ENCODE measurements at regions not wholly inside any gene's neighbourhood (a gene's known extent, or its start where the extent isn't known, plus 50 kb on each side); places are given as distances from the start of the nearest gene placed in this dataset.

DNA sequence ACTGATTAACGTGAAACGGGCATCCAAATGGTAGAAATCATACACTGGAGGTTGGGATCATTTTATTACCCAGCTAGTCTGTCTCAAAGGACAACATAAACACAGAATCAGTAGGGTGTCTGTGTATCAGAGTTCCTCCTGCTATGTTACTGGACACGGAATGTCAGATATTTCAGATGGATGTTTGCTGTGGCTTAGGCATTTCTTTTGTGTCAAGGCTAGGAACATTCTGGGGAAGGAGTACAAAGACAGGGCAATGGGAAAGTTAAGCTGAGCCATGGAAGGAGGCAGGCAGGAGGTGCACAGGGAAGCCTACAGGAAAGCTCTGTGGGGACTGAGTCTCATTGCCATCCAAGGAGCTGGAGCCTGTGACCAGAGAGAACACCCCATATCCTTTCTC lies 254.6 kb downstream of the C12orf75 start:
- H3K9me3 ChIP-seq (ENCODE audit: severe bottlenecking), result no peaks in the 10 kb centered on the region
- H3K27ac ChIP-seq, result no peak overlapping the region
- H3K27me3 ChIP-seq (ENCODE audit: insufficient read depth, low read depth, severe bottlenecking), result no peaks in the 10 kb centered on the region
- DNase-seq, result no peak
- TF ChIP-seq, protein P1, sequence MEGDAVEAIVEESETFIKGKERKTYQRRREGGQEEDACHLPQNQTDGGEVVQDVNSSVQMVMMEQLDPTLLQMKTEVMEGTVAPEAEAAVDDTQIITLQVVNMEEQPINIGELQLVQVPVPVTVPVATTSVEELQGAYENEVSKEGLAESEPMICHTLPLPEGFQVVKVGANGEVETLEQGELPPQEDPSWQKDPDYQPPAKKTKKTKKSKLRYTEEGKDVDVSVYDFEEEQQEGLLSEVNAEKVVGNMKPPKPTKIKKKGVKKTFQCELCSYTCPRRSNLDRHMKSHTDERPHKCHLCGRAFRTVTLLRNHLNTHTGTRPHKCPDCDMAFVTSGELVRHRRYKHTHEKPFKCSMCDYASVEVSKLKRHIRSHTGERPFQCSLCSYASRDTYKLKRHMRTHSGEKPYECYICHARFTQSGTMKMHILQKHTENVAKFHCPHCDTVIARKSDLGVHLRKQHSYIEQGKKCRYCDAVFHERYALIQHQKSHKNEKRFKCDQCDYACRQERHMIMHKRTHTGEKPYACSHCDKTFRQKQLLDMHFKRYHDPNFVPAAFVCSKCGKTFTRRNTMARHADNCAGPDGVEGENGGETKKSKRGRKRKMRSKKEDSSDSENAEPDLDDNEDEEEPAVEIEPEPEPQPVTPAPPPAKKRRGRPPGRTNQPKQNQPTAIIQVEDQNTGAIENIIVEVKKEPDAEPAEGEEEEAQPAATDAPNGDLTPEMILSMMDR (IDR thresholded peaks at IDR 0.05; ENCODE audit: low read depth, low read length), result no peak
- H3K36me3 ChIP-seq, result no peaks in the 10 kb centered on the region
- no peak overlapping the region for H3K4me3 ChIP-seq (ENCODE audit: low read depth, low read length)

- no peak overlapping the region for H3K27ac ChIP-seq
- H3K9me3 ChIP-seq (ENCODE audit: severe bottlenecking), result no peaks in the 10 kb centered on the region
- H3K36me3 ChIP-seq, result no peaks in the 10 kb centered on the region
- TF ChIP-seq, protein P1 (IDR thresholded peaks at IDR 0.05; ENCODE audit: low read depth, low read length), result no peak
- no peaks in the 10 kb centered on the region for H3K27me3 ChIP-seq (ENCODE audit: insufficient read depth, low read depth, severe bottlenecking)
- no peak overlapping the region for H3K4me3 ChIP-seq (ENCODE audit: low read depth, low read length)
- no peak for DNase-seq
Measured at GRCh38 chr12:105587237-105587636, 256.7 kb downstream of the C12orf75 start.

DNA sequence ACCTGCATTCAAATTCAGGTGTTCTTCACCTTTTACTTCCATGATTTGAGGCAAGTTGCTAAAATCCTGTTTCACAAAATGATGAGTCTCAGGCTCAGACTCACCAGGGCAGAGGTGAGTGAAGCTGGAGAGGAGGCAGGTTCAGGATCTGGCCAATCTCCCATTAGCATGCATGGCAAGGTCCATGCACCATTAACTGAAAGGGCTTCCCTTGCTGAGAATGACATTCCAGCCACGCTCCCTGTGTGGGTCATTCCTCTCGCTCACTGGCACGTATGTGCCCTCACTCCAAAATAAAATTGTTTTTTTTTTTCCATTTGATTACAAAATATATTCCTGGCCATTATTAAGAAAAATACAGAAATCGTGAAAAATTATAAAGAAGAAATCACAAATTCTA lies 257.6 kb downstream of the C12orf75 start:
- Histone ChIP-seq H3K27ac (no peak overlapping the region), H3K9me3 (ENCODE audit: severe bottlenecking) (no peaks in the 10 kb centered on the region), H3K27me3 (ENCODE audit: insufficient read depth, low read depth, severe bottlenecking) (no peaks in the 10 kb centered on the region), H3K4me3 (ENCODE audit: low read depth, low read length) (no peak overlapping the region), H3K36me3 (no peaks in the 10 kb centered on the region)
- DNase-seq, result no peak
- TF ChIP-seq, protein P1 (IDR thresholded peaks at IDR 0.05; ENCODE audit: low read depth, low read length), result no peak

DNA sequence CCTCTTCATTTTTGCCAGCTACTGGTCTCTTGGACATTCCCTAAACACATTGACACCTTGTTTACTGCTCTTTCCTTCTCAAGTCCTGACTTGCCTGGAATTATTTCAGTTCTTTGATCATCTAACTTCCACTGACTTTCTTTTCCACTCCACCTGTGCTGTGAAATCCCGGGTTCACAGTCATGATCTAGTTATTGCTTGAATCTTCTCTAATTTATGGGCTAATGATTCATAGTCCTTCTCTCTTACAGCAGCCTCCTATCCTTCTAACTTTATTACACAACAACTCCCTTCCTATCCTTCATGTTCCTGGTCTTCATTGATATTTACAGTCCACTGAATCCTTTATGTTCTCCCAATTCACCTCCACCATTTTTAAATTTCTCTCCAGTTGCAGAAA lies 260.1 kb downstream of the C12orf75 start:
- TF ChIP-seq, protein P1 (IDR thresholded peaks at IDR 0.05; ENCODE audit: low read depth, low read length), result no peak
- Histone ChIP-seq H3K27me3 (ENCODE audit: insufficient read depth, low read depth, severe bottlenecking) (no peaks in the 10 kb centered on the region), H3K27ac (no peak overlapping the region), H3K9me3 (ENCODE audit: severe bottlenecking) (no peaks in the 10 kb centered on the region), H3K36me3 (no peaks in the 10 kb centered on the region), H3K4me3 (ENCODE audit: low read depth, low read length) (no peak overlapping the region)
- no peak for DNase-seq

GRCh38 chr12:105595440-105595839 lies 264.9 kb downstream of the C12orf75 start:
- Histone ChIP-seq H3K27ac (no peak overlapping the region), H3K27me3 (ENCODE audit: insufficient read depth, low read depth, severe bottlenecking) (no peaks in the 10 kb centered on the region), H3K9me3 (ENCODE audit: severe bottlenecking) (no peaks in the 10 kb centered on the region), H3K4me3 (ENCODE audit: low read depth, low read length) (no peak overlapping the region), H3K36me3 (no peaks in the 10 kb centered on the region)
- TF ChIP-seq, protein P1 (IDR thresholded peaks at IDR 0.05; ENCODE audit: low read depth, low read length), result no peak
- DNase-seq, result no peak

DNA sequence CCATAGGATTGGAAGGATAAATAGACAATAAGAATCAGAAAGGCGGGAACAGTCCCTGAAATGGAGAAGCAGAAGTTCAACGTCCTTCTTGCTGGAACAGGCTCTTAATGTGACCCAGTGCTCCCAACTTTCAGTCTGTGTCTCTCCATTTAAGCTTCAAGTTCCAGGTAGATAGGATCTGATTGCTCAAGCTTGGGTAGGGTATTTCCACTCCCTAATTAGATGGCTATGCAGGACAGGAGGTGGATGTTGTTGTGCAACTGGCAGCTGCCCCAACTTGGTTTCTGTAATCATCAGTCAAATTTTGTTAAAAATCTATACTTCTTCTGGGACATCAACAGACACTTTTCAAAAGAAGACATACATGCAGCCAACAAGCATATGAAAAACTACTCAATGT lies 266.2 kb downstream of the C12orf75 start:
- Histone ChIP-seq H3K9me3 (ENCODE audit: severe bottlenecking) (no peaks in the 10 kb centered on the region), H3K27ac (no peak overlapping the region), H3K4me3 (ENCODE audit: low read depth, low read length) (no peak overlapping the region), H3K36me3 (no peaks in the 10 kb centered on the region), H3K27me3 (ENCODE audit: insufficient read depth, low read depth, severe bottlenecking) (no peaks in the 10 kb centered on the region)
- DNase-seq, result no peak
- TF ChIP-seq, protein P1 (IDR thresholded peaks at IDR 0.05; ENCODE audit: low read depth, low read length), result no peak

Data from WERI-Rb-1 (cell line).